Breast epithelium (tissue), 3 donors: ENCODE measurements at regions not wholly inside any gene's neighbourhood (a gene's known extent, or its start where the extent isn't known, plus 50 kb on each side); places are given as distances from the start of the nearest gene placed in this dataset.

Experiments used
- CTCF ChIP-seq, 3 donors: fragments of 450-650 bp; IDR thresholded peaks; one replicate each; pipeline ENCODE4 v1.5.1; 2016 to 2017; ENCODE audit warnings: antibody characterized with exemption in 3 of 3, mild to moderate bottlenecking in 3 of 3, moderate library complexity in 3 of 3
- POLR2A ChIP-seq: fragments of 450-650 bp; IDR thresholded peaks from one replicate; pipeline ENCODE4 v1.6.1; 2016; ENCODE audit warnings: antibody characterized with exemption, mild to moderate bottlenecking, moderate library complexity
- POLR2AphosphoS5 ChIP-seq, 3 donors: sonication (generic); formaldehyde crosslinking; IDR thresholded peaks; one replicate each; pipeline ENCODE4 v1.6.1; 2017; ENCODE audit warnings: antibody characterized with exemption in 3 of 3

- TF ChIP-seq CTCF (IDR thresholded peaks at IDR 0.05) (no peak), POLR2AphosphoS5 (IDR thresholded peaks at IDR 0.05) (no peak), POLR2A (no peak)
These were observed 260.5 kb upstream of the THBS1 start for GRCh38 chr15:39320355-39320754.
